IMR-90 (cell line): ENCODE measurements at regions not wholly inside any gene's neighbourhood (a gene's known extent, or its start where the extent isn't known, plus 50 kb on each side); places are given as distances from the start of the nearest gene placed in this dataset.

ENCODE experiments used
- ATAC-seq: fragments of 200-7000 bp; cut with Tn5 transposase; 2 replicates; pipeline ENCODE4 v1.9.1; 2020; ENCODE audit warnings: low read depth, mild to moderate bottlenecking, moderate library complexity
- BruUV-seq: library from RNA; stranded (reverse); fragments of 400-500 nt; replicated peaks from 2 replicates; lab custom pipeline; 2021; lab: Mats Ljungman, UMichigan
- CTCF ChIA-PET: fragments of 300-600 bp; formaldehyde crosslinking; extraction: SDS; loops from one replicate; lab custom pipeline; 2021; ENCODE audit warnings: antibody characterized with exemption; lab: Yijun Ruan, JAX
- POLR2A ChIA-PET: fragments of 300-600 bp; sonication (Branson Sonifier 250); formaldehyde crosslinking; loops from one replicate; lab custom pipeline; 2022; ENCODE audit warnings: antibody characterized with exemption; ENCODE audit not compliant: unreplicated experiment; lab: Charles Lee
- DNase-seq: peaks from one replicate; pipeline ENCODE4 v3.0.0; 2013
- H2AFZ ChIP-seq: replicated peaks from 2 replicates; pipeline ENCODE3; 2013; ENCODE audit warnings: low read length, mild to moderate bottlenecking; ENCODE audit not compliant: poor library complexity
- H2AK5ac ChIP-seq: 2 replicates; pipeline ENCODE4 v1.6.1; 2013; ENCODE audit warnings: low read depth, low read length, inconsistent platforms
- H2AK9ac ChIP-seq: replicated peaks from 2 replicates; pipeline ENCODE3; 2013; ENCODE audit warnings: mild to moderate bottlenecking, low read depth, low read length, moderate library complexity; ENCODE audit not compliant: poor library complexity
- H2BK120ac ChIP-seq: 2 replicates; pipeline ENCODE4 v1.6.1; 2013; ENCODE audit warnings: low read depth, low read length, inconsistent platforms
- H2BK15ac ChIP-seq: 3 replicates; pipeline ENCODE4 v1.6.1; 2013; ENCODE audit warnings: low read depth, low read length, inconsistent platforms
- H2BK20ac ChIP-seq: 2 replicates; pipeline ENCODE4 v1.6.1; 2013; ENCODE audit warnings: low read depth, mild to moderate bottlenecking, inconsistent platforms, low read length, moderate library complexity
- H2BK5ac ChIP-seq: 2 replicates; pipeline ENCODE4 v1.6.1; 2013; ENCODE audit warnings: mild to moderate bottlenecking, low read depth, low read length, inconsistent platforms; ENCODE audit not compliant: poor library complexity, severe bottlenecking
- H3K14ac ChIP-seq: replicated peaks from 2 replicates; pipeline ENCODE4 v1.6.1; 2013; ENCODE audit warnings: low read depth, low read length, inconsistent platforms
- H3K18ac ChIP-seq: 2 replicates; pipeline ENCODE4 v1.6.1; 2013; ENCODE audit warnings: low read depth, low read length, control low read depth
- H3K23ac ChIP-seq: 2 replicates; pipeline ENCODE4 v1.6.1; 2013; ENCODE audit warnings: low read depth, low read length, inconsistent platforms
- H3K27ac ChIP-seq: 2 replicates; pipeline ENCODE4 v1.5.1; 2013; ENCODE audit warnings: mild to moderate bottlenecking, control low read depth, low read length; ENCODE audit not compliant: insufficient read depth
- H3K27me3 ChIP-seq: 2 replicates; pipeline ENCODE4 v1.6.1; 2013; ENCODE audit warnings: low read length; ENCODE audit not compliant: control insufficient read depth, insufficient read depth
- H3K36me3 ChIP-seq: 2 replicates; pipeline ENCODE4 v1.6.1; 2013; ENCODE audit warnings: low read length, mixed read lengths; ENCODE audit not compliant: control insufficient read depth, insufficient read depth
- H3K4ac ChIP-seq: 2 replicates; pipeline ENCODE4 v1.6.1; 2013; ENCODE audit warnings: low read depth, low read length, inconsistent platforms
- H3K4me1 ChIP-seq: 2 replicates; pipeline ENCODE4 v1.6.1; 2013; ENCODE audit warnings: low read length, mixed read lengths; ENCODE audit not compliant: control insufficient read depth, insufficient read depth
- H3K4me2 ChIP-seq: 2 replicates; pipeline ENCODE4 v1.6.1; 2013; ENCODE audit warnings: low read depth, mild to moderate bottlenecking, control low read depth, low read length, moderate library complexity
- H3K4me3 ChIP-seq: 2 replicates; pipeline ENCODE4 v1.5.1; 2013; ENCODE audit warnings: low read depth, mild to moderate bottlenecking, control low read depth, low read length, moderate library complexity; ENCODE audit not compliant: insufficient read depth
- H3K56ac ChIP-seq: 2 replicates; pipeline ENCODE4 v1.6.1; 2013; ENCODE audit warnings: low read length, inconsistent platforms; ENCODE audit not compliant: insufficient read depth; ENCODE audit errors: extremely low read depth
- H3K79me1 ChIP-seq, 2 experiments: 2 replicates each; pipeline ENCODE4 v1.6.1; 2013; ENCODE audit warnings: low read length in 2 of 2, inconsistent platforms in 1 of 2, low read depth in 1 of 2
- H3K9ac ChIP-seq: 2 replicates; pipeline ENCODE4 v1.6.1; 2013; ENCODE audit warnings: low read depth, low read length, control low read depth
- H3K9me1 ChIP-seq: 2 replicates; pipeline ENCODE4 v1.6.1; 2013; ENCODE audit warnings: low read length, inconsistent platforms; ENCODE audit not compliant: insufficient read depth
- H3K9me3 ChIP-seq: 2 replicates; pipeline ENCODE4 v1.6.1; 2013; ENCODE audit warnings: low read length; ENCODE audit not compliant: control insufficient read depth, insufficient read depth
- H4K20me1 ChIP-seq: 2 replicates; pipeline ENCODE4 v1.6.1; 2013; ENCODE audit warnings: low read length, inconsistent platforms; ENCODE audit not compliant: insufficient read depth
- H4K5ac ChIP-seq: 2 replicates; pipeline ENCODE4 v1.6.1; 2013; ENCODE audit warnings: mild to moderate bottlenecking, low read depth, low read length, control low read depth
- H4K8ac ChIP-seq, 2 experiments: 2 replicates each; pipeline ENCODE4 v1.6.1; 2013; ENCODE audit warnings: low read depth in 2 of 2, low read length in 2 of 2, control low read depth in 1 of 2, inconsistent platforms in 1 of 2
- H4K91ac ChIP-seq: 2 replicates; pipeline ENCODE4 v1.6.1; 2013; ENCODE audit warnings: low read depth, low read length, inconsistent platforms; ENCODE audit not compliant: insufficient read depth
- CTCF ChIP-seq: conservative IDR thresholded peaks from 2 replicates; pipeline ENCODE4 v1.5.1; 2012; ENCODE audit warnings: mild to moderate bottlenecking, low read depth, low read length, improper control_type of control experiment
- MAFK ChIP-seq: IDR thresholded peaks from 2 replicates; pipeline ENCODE4 v1.6.1; 2012; ENCODE audit warnings: low read depth, low read length, improper control_type of control experiment
- MXI1 ChIP-seq: IDR thresholded peaks from 2 replicates; pipeline ENCODE4 v1.6.1; 2012; ENCODE audit warnings: low read depth, mild to moderate bottlenecking, low read length, moderate library complexity, borderline replicate concordance
- POLR2A ChIP-seq: IDR thresholded peaks from 2 replicates; pipeline ENCODE4 v1.6.1; 2012; ENCODE audit warnings: mild to moderate bottlenecking, low read depth, low read length
- RAD21 ChIP-seq: IDR thresholded peaks from 2 replicates; pipeline ENCODE4 v1.6.1; 2012; ENCODE audit warnings: low read length, improper control_type of control experiment
- WGBS, 2 experiments: methylation state at CpG; one replicate each; pipeline versions ENCODE4 v1.1.5 to v1.1.7; 2013; ENCODE audit warnings: missing lambda C conversion rate in 2 of 2; ENCODE audit not compliant: insufficient read length in 1 of 2; ENCODE audit errors: extremely low coverage in 2 of 2; 5-methylcytosine and 5-hydroxymethylcytosine counted together
- dilution Hi-C: fragments of 300-500 bp; cut with HindIII; formaldehyde crosslinking; loops from one replicate; pipeline ENCODE4 v1.14.3; 2018; ENCODE audit warnings: low sequenced_read_pairs; ENCODE audit not compliant: unreplicated experiment
- in situ Hi-C: fragments of 300-500 bp; cut with MboI; formaldehyde crosslinking; loops from 3 replicates; pipeline ENCODE4 v1.14.3; 2019; ENCODE audit warnings: low sequenced_read_pairs, inconsistent platforms, mixed read lengths
- intact Hi-C: fragments of 100-400 bp; cut with micrococcal nuclease; formaldehyde crosslinking; loops from 2 replicates; pipeline ENCODE4 v1.10.0; 2022

DNA sequence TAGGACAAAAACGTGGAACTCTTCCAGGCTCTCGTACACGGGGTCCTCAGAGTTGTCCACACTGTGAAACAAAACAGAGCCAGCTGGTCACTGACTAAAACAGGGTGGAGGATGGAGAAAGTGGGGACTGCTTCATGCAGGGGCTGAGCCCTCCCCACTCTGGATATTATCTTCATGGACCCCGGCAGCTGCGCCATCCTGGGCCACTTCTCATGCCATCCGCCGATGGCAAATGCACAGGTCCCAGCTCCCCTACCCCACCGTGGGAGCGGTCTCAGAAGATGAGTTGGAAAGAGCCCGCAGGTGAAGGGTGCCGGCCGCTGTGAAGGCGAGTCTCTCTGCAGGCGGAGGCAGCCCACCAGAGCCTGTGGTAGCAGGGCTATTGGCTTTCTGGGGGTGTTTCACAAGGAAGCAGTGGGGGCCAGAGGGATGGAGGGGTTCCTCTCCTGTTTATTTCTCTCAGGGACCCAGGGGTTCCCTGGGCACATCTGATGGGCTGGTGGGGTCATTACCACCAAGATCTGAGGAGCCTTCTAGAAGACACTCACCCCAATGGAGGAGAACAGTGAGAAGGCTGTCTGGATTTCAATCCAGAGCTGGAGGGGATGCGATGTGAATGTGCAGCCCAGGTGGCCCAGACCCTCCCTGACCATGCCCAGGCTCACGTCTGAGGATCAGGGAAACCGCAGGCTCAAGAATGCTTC, 177.3 kb downstream of the KLF13 start:
- POLR2A ChIA-PET, result no interaction called here
- Histone ChIP-seq H3K14ac (no peak overlapping the region), H3K9me3 (no peaks in the 10 kb centered on the region), H2BK5ac (no peak overlapping the region), H3K56ac (no peak overlapping the region), H2BK15ac (no peak overlapping the region), H3K27me3 (peaks cover 19% of the 10 kb centered on the region), H3K18ac (no peak overlapping the region), H2BK20ac (no peak overlapping the region), H2BK120ac (no peak overlapping the region), H3K79me1 (no peaks in the 10 kb centered on the region), H3K4me3 (no peak overlapping the region), H4K20me1 (no peaks in the 10 kb centered on the region), H2AFZ (no peak overlapping the region), H4K91ac (no peak overlapping the region), H3K36me3 (no peaks in the 10 kb centered on the region), H3K23ac (no peak overlapping the region), H3K9me1 (no peaks in the 10 kb centered on the region), H3K9ac (no peak overlapping the region), H2AK9ac (no peak overlapping the region), H3K4me2 (no peak overlapping the region), H4K5ac (no peak overlapping the region), H3K4me1 (no peaks in the 10 kb centered on the region), H2AK5ac (no peak overlapping the region), H3K4ac (no peak overlapping the region), H4K8ac (no peak overlapping the region), H3K27ac (no peak overlapping the region)
- no peak for DNase-seq
- in situ Hi-C loops, result no loop called here
- dilution Hi-C loops, result no loop called here
- TF ChIP-seq RAD21, result no peak
- TF ChIP-seq MAFK, result no peak
- TF ChIP-seq POLR2A, result no peak
- TF ChIP-seq MXI1, result no peak
- no peak for TF ChIP-seq CTCF
- intact Hi-C loops, result no loop called here
- BruUV-seq, result no TSS peak
- WGBS, 2 experiments, result no CpG with 5 or more reads among the region's 17 CpGs
- CTCF ChIA-PET, result interaction anchor here (1.0 kb wide), 1 partner anchor 13 kb away, joined by 3 read pairs; no protein-coding TSS in a partner anchor
- no peak for ATAC-seq
